ENCODE measurements at regions not wholly inside any gene's neighbourhood (a gene's known extent, or its start where the extent isn't known, plus 50 kb on each side); places are given as distances from the start of the nearest gene placed in this dataset.
"Not testable (repeated sequence)": the region's sequence is repeated elsewhere in the genome, so short reads cannot be mapped to it uniquely, and the experiment has no call there.

DNA sequence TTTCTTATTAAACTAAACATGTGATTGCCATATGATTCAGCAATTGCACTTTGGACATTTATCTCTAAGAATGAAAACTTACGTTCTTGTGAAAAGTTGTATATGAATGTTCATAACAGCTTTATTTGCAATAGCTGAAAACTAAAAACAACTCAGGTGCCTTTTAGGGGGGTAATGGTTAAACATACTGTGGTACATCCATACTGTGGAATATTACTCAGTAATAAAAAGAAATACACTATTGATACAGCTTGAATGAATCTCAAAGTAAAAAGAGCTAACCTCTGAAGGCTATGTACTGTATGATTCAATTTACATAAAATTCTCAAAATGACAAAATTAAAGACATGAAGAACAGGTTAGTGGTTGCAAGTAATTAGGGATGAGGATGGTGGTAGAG is 339.5 kb upstream of the PAPPA start:
- CTCF ChIA-PET = no interaction called here

GRCh38 chr9:115815786-115816185 is 337.8 kb upstream of the PAPPA start:
- H3K27ac ChIP-seq (ENCODE audit: low read depth in 2 of 2, low read length in 1 of 2) = no peak overlapping the region
- no peaks in the 10 kb centered on the region for H3K27me3 ChIP-seq (ENCODE audit: insufficient read depth)

More for the DNA sequence above, 339.5 kb upstream of the PAPPA start:
- POLR2A ChIA-PET = no interaction called here
- no peaks in the 10 kb centered on the region for H3K4me1 ChIP-seq (ENCODE audit: control insufficient read depth in 1 of 2, insufficient read depth in 2 of 2, low read depth in 1 of 2, low read length in 1 of 2)
- no peaks in the 10 kb centered on the region for H4K20me1 ChIP-seq (ENCODE audit: insufficient read depth)
- H3K4me2 ChIP-seq = no peak overlapping the region
- no peaks in the 10 kb centered on the region for H3K9me3 ChIP-seq
- peaks cover 5% of the 10 kb centered on the region for H3F3A ChIP-seq (replicated peaks; ENCODE audit: insufficient read depth)
- 94% methylated on average over 1 of the region's 1 CpG for WGBS (ENCODE audit: low lambda C conversion rate)
- no peaks in the 10 kb centered on the region for H3K9me2 ChIP-seq
- no peak overlapping the region for H3K27ac ChIP-seq (ENCODE audit: low read depth in 2 of 2, low read length in 1 of 2)
- no peaks in the 10 kb centered on the region for H3K27me3 ChIP-seq (ENCODE audit: insufficient read depth)
- H3K9ac ChIP-seq = no peak overlapping the region
- no peak for DNase-seq
- no peak overlapping the region for H2AFZ ChIP-seq (ENCODE audit: low read depth)
- H3K36me3 ChIP-seq (replicated peaks in 1 of 2; ENCODE audit: control insufficient read depth in 1 of 2, insufficient read depth in 2 of 2, low read length in 1 of 2) = peaks cover 0 to 4% of the 10 kb centered on the region in 2 experiments
- no peaks in the 10 kb centered on the region for H3K79me2 ChIP-seq (ENCODE audit: insufficient read depth)
- no peak overlapping the region for H3K4me3 ChIP-seq (ENCODE audit: low read depth in 2 of 2, low read length in 1 of 2)
- TF ChIP-seq CHD2 (IDR thresholded peaks at IDR 0.05; ENCODE audit: low read length, partially characterized antibody) = no peak
- no peak for TF ChIP-seq EZH2phosphoT487 (IDR thresholded peaks at IDR 0.05; ENCODE audit: borderline replicate concordance, low read depth)
- no peak for TF ChIP-seq EP300 (IDR thresholded peaks at IDR 0.05; ENCODE audit: borderline replicate concordance in 1 of 2, low read depth in 1 of 2, low read length in 1 of 2)
- TF ChIP-seq RFX5 (IDR thresholded peaks at IDR 0.05; ENCODE audit: low read length) = no peak
- TF ChIP-seq SMC3 (IDR thresholded peaks at IDR 0.05; ENCODE audit: low read depth, low read length) = no peak
- TF ChIP-seq TAF1 (IDR thresholded peaks at IDR 0.05; ENCODE audit: borderline replicate concordance, low read depth, low read length) = no peak
- no peak for TF ChIP-seq YY1 (IDR thresholded peaks at IDR 0.05; ENCODE audit: low read depth)
- no peak for TF ChIP-seq POLR2AphosphoS5 (IDR thresholded peaks at IDR 0.05; ENCODE audit: low read depth, low read length)
- TF ChIP-seq RCOR1 (IDR thresholded peaks at IDR 0.05; ENCODE audit: low read length) = no peak
- TF ChIP-seq FOSL2 (IDR thresholded peaks at IDR 0.05; ENCODE audit: borderline replicate concordance, low read depth) = no peak
- TF ChIP-seq MEF2A (IDR thresholded peaks at IDR 0.05; ENCODE audit: borderline replicate concordance, low read depth) = no peak
- no peak for TF ChIP-seq SIN3A (IDR thresholded peaks at IDR 0.05; ENCODE audit: borderline replicate concordance, low read depth, low read length)
- no peak for TF ChIP-seq RAD21 (IDR thresholded peaks at IDR 0.05; ENCODE audit: low read length)
- TF ChIP-seq GABPA (IDR thresholded peaks at IDR 0.05; ENCODE audit: low read depth) = no peak
- TF ChIP-seq RXRA (IDR thresholded peaks at IDR 0.05; ENCODE audit: borderline replicate concordance, low read depth) = no peak
- TF ChIP-seq, protein P1, sequence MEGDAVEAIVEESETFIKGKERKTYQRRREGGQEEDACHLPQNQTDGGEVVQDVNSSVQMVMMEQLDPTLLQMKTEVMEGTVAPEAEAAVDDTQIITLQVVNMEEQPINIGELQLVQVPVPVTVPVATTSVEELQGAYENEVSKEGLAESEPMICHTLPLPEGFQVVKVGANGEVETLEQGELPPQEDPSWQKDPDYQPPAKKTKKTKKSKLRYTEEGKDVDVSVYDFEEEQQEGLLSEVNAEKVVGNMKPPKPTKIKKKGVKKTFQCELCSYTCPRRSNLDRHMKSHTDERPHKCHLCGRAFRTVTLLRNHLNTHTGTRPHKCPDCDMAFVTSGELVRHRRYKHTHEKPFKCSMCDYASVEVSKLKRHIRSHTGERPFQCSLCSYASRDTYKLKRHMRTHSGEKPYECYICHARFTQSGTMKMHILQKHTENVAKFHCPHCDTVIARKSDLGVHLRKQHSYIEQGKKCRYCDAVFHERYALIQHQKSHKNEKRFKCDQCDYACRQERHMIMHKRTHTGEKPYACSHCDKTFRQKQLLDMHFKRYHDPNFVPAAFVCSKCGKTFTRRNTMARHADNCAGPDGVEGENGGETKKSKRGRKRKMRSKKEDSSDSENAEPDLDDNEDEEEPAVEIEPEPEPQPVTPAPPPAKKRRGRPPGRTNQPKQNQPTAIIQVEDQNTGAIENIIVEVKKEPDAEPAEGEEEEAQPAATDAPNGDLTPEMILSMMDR (IDR thresholded peaks at IDR 0.05) = no peak
- no peak for TF ChIP-seq MAX (IDR thresholded peaks at IDR 0.05; ENCODE audit: low read depth)

GRCh38 chr9:115818651-115819050 is 334.9 kb upstream of the PAPPA start:
- WGBS (ENCODE audit: low lambda C conversion rate) = 89% methylated on average over 2 of the region's 2 CpGs
- H3K27ac ChIP-seq (ENCODE audit: low read depth in 2 of 2, low read length in 1 of 2); H3K9ac ChIP-seq; H3K36me3 ChIP-seq (replicated peaks in 1 of 2; ENCODE audit: control insufficient read depth in 1 of 2, insufficient read depth in 2 of 2, low read length in 1 of 2); DNase-seq; H3K9me2 ChIP-seq; H3K9me3 ChIP-seq; H3F3A ChIP-seq (replicated peaks; ENCODE audit: insufficient read depth); H3K79me2 ChIP-seq (ENCODE audit: insufficient read depth); H4K20me1 ChIP-seq (ENCODE audit: insufficient read depth); POLR2A ChIA-PET; H3K4me2 ChIP-seq; H3K4me1 ChIP-seq (ENCODE audit: control insufficient read depth in 1 of 2, insufficient read depth in 2 of 2, low read depth in 1 of 2, low read length in 1 of 2); H3K27me3 ChIP-seq (ENCODE audit: insufficient read depth); H3K4me3 ChIP-seq (ENCODE audit: low read depth in 2 of 2, low read length in 1 of 2); H2AFZ ChIP-seq (ENCODE audit: low read depth); CTCF ChIA-PET: not testable (repeated sequence)

More at GRCh38 chr9:115815786-115816185, 337.8 kb upstream of the PAPPA start:
- Histone ChIP-seq H3K9me2 (no peaks in the 10 kb centered on the region), H3K9ac (no peak overlapping the region), H3K4me1 (ENCODE audit: control insufficient read depth in 1 of 2, insufficient read depth in 2 of 2, low read depth in 1 of 2, low read length in 1 of 2) (no peaks in the 10 kb centered on the region), H3F3A (replicated peaks; ENCODE audit: insufficient read depth) (peaks cover 5% of the 10 kb centered on the region), H3K4me3 (ENCODE audit: low read depth in 2 of 2, low read length in 1 of 2) (no peak overlapping the region), H3K4me2 (no peak overlapping the region), H2AFZ (ENCODE audit: low read depth) (no peak overlapping the region; the same call in 1 of the 2 replicates), H4K20me1 (ENCODE audit: insufficient read depth) (no peaks in the 10 kb centered on the region), H3K36me3 (replicated peaks in 1 of 2; ENCODE audit: control insufficient read depth in 1 of 2, insufficient read depth in 2 of 2, low read length in 1 of 2) (peaks cover 0 to 4% of the 10 kb centered on the region in 2 experiments), H3K9me3 (no peaks in the 10 kb centered on the region), H3K79me2 (ENCODE audit: insufficient read depth) (no peaks in the 10 kb centered on the region)
- ChIA-PET CTCF (interaction anchor here (1.0 kb wide), 1 partner anchor 222 kb away, joined by 4 read pairs; no protein-coding TSS in a partner anchor), POLR2A (no interaction called here)
- TF ChIP-seq POLR2AphosphoS5 (IDR thresholded peaks at IDR 0.05; ENCODE audit: low read depth, low read length) (no peak), FOSL2 (IDR thresholded peaks at IDR 0.05; ENCODE audit: borderline replicate concordance, low read depth) (no peak), TEAD4 (IDR thresholded peaks at IDR 0.05; ENCODE audit: borderline replicate concordance, insufficient read depth) (no peak), RAD21 (IDR thresholded peaks at IDR 0.05; ENCODE audit: low read length) (no peak), JUND (IDR thresholded peaks at IDR 0.05) (no peak)
- DNase-seq = no peak

Data from SK-N-SH (cell line).